Umbilical cord (tissue), 1 donor: ENCODE measurements at regions not wholly inside any gene's neighbourhood (a gene's known extent, or its start where the extent isn't known, plus 50 kb on each side); places are given as distances from the start of the nearest gene placed in this dataset.

Source experiments
- DNase-seq: peaks from one replicate; pipeline ENCODE4 v3.0.0-alpha.2; 2015; ENCODE audit warnings: low spot score

GRCh38 chr16:51592535-51593300 is 441.6 kb upstream of the SALL1 start:
- DNase-seq = no peak

GRCh38 chr16:51592001-51592501 is 441.0 kb upstream of the SALL1 start:
- no peak for DNase-seq

DNA sequence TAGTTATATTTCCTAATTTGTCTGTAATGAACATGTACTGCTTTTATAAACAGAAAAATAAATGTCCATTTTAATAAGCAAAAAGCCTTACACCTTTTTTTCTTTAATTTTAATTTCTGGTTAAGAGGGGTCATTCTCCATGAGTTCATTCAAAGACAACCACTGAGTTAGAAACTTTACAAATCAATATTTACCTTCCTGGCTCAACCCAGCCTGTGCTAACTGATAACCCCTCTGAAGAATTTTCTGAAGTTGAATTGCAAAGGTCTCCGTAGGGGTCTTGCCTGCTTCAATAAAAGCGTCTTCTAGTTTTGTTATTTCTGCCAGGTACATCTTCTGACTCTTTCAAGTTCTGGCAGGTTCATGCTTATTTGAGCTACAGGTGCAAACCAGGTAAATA is 440.4 kb upstream of the SALL1 start:
- DNase-seq = no peak

DNA sequence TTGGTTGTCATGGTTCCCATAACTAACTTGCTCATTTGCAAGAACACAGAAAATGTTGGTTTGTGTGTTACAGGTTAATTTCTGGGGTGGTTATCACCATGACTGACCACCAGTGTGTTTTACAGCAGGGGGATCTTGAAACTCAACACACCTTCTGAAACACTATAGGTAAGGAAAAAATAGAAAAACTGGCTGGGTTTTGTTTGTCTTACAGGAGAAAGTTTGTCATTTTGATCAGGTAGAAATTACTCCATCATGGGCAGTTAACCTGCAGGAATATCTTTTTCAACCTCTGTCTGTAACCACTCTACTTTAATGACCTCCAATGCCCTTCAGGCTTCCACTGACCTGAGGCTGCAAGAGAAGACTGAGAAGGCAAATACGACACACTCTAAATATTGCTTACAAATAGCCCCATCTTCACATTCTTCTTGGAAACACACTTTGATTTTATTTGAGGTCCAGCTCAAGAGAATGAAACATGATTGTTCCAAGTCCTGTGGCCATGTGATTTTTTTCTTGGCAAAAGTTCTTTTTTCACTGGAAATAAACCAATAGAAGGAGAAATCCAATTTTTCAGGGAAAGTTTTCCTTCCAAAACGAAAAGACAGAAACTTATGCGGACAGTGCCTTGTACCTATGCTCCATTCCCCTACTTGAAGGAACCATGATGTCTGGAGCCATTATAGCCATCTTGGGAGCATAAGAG is 428.7 kb upstream of the SALL1 start:
- no peak for DNase-seq

DNA sequence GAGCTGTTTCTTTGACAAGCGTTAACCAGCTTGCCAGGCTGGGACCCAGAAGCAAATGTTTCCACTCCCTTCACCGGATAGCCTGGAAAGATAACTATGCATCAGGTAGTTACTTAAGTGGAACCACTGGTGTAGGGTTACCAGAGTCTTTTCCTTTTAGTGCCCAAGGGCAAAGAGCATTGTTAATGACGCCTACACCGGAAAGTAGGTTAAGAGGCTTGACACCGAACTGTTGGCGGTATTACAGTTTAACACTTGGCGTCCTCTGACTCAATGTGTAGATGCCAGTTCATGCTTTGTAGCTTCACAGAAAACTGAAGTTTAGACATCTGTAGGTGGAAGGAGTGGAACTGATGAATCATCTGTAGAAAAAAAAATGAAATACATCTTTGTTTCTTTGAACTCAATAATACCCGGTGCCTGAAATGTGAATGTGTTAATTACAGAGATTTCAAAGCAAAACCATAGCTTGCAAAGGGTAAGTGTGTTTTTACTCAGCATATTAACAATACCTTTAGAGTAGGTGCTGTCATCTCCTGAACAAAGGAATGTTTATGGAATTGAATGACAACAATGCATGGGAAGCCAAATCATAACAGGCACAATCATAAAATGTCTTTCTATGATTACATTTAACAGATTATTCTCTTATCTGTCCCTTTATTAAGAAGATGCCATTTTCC is 426.7 kb upstream of the SALL1 start:
- DNase-seq = no peak

DNA sequence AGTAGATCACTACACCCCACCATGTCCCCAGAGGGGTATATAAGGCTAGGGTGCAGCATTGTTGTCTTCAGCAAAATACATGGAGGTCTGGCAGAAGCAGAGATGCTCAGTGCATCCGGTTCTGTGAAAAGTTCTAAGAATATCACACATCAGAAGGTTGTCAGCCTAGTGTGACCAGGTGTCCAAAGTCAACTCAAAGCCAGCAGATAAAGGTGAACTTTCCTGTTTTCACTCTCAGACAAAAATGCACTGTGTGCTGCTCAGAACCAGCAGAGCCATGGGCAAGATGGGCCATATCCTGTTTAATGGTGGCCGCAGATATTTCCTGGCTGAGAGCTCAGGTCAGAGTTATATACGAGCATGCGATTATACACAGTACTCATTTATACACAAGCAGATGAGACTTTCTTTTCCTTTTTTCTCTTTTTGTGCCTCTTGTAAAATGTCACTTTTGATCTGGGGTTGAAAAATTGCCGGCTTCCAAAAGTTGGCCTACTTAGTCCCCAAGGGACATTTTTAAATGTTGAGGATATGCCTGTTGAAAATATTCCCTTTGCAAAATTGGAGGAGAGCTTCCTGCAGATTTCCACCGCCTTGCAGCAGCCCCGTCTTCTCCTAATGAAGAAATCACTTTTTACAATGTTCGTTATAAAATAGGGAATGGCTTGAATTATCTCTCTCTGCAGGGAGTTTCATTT is 425.6 kb upstream of the SALL1 start:
- DNase-seq = no peak

DNA sequence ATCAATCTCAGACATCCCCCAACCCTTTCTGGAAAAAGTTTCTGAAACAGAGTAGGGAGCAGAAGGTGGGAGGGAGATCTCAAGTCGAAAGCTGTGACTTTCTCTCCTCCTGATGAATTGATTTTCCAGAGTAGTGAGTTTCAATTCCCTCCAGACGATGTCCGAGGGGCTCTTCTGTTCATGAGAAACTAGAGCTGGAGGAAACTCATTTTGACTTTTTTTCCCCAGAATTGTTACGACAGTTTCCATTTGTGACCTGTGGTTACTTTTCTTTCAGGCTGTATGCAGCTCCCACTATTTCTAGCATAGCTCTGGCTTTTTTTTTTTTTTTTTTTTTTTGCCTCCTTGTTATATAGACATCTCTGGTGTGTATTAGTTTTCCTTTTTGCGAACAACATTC is 422.1 kb upstream of the SALL1 start:
- peak; percentile 26 for DNase-seq

DNA sequence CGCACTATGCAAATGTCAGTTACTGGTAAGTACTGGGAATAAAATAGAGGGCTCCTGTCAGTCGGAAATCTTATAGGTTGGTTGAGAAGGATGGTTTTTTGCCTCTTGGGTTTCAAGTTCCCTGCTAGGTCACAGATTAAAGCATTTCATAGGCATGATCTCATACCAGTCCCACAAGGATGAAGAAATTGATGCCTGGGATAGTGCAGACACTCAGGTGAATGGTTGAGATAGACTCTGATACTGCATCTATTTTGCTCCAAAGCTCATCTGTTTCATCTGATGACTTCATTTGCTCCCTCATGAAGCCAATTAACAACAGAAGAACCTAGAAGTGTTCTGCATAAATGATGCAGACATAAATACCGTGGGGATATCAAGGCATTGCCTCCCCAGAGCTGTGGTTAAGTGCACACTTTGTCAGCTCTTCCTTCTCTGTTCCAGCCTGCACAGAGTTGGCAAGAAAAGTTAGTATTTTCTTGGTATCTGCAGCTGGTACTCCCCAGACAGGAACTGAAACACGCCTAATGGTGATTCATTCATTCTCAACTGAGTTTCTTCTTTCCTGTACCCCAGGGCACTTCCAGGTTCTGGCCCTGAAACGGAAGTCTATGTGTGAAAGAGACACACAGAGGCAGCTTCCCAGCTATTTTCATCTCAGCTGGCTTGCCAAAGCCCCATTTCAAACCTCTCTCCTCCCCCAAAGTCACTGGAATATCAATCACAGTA is 418.3 kb upstream of the SALL1 start:
- DNase-seq = peak; percentile 50

- DNase-seq = no peak
These were observed 416.8 kb upstream of the SALL1 start for GRCh38 chr16:51567911-51568310.

DNA sequence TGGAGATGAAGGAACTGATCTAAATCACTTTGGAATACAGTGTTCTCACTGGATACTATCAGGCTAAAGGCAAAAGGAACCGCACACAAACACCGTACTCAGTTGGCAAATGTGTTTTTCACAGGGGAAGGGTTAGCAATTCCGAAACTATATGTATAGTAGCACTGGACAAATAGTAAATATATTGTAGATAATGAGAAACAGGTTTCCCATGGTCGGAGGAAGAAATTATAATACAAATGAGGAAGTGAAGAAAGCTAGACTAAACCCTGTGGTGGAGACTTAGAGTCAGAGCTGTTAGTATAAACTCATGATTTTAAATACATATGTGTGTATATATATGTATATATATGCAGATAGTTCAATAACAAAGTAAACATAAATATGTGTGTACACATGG is 414.1 kb upstream of the SALL1 start:
- DNase-seq = no peak

DNA sequence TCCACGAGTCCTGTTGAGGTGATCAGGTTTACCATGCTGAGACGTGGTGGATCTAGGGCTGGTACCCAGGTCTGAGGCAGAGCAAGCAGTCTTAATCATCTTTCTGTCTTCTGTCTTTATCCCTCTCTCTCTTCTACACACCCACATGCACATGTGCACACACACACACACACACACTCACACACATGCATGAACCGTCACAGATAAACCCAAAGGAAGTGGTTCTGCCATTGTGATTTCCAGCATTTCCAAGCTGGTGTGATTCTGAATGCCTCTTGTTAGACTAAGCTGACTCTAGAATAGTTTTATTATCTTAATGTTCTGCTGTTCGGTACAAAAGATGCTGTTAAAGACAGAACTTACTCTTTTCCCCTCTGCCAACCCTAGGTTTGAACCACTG is 411.8 kb upstream of the SALL1 start:
- no peak for DNase-seq

DNA sequence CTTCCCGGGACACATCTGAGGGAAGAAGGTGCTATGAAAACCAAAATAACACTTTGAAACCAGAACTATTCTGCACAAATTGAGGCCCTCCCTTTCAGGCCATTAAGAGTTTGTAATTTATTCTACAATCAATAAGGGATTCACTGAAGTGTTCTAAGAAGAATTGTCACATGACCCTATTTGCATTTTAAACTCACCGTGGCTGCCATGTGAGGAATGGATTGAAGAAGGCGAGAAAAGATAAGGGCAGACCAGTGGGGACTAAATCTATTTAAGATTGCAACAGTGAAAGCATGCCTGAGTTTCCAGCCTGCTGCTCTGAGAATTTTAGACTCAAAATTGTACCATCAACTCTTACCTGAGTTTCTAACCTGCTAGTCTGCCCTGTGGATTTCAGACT is 408.8 kb upstream of the SALL1 start:
- DNase-seq = no peak

- DNase-seq = no peak
These were observed 406.6 kb upstream of the SALL1 start for GRCh38 chr16:51557670-51558069.

DNA sequence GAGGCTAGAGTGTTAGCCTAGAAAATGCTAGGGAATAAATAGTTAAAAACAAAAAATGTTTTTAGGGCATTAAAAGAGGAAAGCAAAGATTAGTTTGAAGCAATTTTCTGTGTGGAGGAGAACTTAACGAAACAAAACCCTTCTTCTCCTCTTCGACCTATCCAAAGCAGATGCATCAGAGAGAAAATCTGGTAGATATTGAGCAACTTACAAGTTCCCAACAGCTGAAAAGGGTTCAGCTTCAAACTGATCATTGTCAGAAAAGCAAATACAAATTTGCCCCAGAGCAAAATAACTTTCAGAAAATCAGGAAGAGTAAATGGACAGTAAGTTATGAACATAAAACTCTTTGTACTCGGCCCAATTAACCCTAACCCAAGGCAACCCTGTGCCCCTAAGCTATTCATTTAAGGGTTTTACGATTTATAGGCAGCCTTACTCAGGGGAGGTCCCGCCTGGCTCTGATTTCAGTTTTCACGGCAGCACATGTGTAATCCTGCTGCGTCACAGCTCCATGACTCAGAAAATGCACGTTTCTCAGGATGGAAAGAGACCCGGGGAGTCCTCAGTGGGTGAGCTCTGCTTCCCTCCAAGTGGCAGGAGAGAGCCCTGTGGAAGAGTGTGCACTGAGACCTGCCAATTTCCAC is 405.7 kb upstream of the SALL1 start:
- DNase-seq = peak; percentile 29

DNA sequence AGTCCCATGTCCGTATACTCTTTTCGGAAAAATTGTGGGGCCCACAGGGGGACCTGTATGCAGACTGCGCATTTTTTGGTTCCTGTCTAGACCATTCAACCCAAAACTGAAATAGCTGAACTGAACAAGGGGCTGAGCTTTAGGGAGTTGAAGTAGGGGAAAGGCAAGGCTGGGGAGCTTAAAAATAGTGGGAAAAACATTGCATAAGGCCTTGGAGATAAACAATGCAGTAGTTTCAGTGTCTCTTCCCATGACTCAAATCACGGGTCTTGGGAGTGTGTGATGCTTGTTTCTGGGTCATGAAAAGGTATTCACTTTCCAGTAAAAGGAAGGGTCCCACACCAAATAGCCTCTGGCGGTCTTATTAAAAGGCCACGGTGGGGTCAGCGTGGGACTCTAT is 402.8 kb upstream of the SALL1 start:
- peak; percentile 31 for DNase-seq

- no peak for DNase-seq
These were observed 402.2 kb upstream of the SALL1 start for GRCh38 chr16:51553314-51553713.

DNA sequence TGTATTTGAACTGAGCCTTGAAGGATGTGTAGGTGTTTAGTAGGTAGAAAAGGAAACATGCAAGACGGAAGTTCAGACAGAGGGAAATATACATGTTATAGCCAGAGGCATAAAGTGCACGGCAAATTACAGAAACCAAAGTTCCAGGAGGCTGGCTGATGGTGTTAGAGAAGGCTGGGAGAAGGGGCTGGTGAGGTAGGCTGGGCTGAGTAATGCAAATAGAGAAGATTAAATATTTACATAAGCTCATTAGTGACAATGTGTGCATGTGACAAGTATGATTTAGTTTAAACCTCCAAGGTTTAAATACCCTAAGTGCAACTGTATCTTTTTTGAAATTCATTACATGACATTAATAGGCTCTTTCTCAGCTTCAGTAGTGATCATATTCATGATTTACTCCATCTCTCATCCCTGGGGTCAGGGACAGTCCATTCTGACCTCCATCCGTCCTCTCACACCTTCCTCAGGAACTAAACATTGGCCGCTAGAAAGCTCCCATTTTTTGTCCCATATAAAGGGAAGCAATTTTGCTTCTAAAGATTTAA is 399.8 kb upstream of the SALL1 start:
- no peak for DNase-seq

- no peak for DNase-seq
These were observed 398.8 kb upstream of the SALL1 start for GRCh38 chr16:51549836-51550235.

GRCh38 chr16:51545951-51546350 is 394.9 kb upstream of the SALL1 start:
- DNase-seq = peak; percentile 21

DNA sequence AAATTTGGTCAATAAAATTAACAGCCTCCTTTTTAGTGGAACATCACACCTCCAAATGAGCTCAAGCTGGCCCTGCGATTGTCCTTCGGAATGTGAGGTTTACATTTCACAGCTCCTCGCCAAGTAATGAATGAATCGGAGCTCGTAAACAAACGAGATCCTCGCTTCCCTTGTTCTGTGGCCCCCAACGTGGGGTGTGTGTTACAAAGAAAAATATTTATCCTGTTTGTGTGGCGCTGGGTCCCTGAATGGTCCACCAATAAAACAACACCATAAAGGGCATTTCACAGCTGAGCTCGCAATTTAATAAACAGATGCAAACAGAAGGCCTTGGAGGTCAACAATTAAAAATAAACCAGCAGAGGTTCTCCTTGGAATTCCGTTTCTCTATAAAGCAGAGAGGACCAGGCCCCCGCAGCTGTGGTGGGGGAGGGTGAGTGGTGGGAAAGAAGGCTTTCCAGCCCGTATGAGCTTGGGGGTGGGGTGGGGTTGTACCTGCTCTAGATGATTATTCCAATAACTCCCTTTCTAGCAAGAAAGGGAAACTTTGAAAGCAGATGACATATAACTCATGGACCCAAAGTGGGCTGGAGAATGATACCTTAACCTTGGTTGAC is 393.9 kb upstream of the SALL1 start:
- no peak for DNase-seq
